Body of pancreas (tissue), 4 donors: ENCODE measurements at regions not wholly inside any gene's neighbourhood (a gene's known extent, or its start where the extent isn't known, plus 50 kb on each side); places are given as distances from the start of the nearest gene placed in this dataset.

Experiments
- CTCF ChIP-seq, 7 experiments: fragments of 450-650 bp in 4 of 7; fragments of 200-600 bp in 3 of 7; sonication (generic) in 3 of 7; IDR thresholded peaks; one replicate each; pipeline ENCODE4 v1.5.1; 2016 to 2019; ENCODE audit warnings: antibody characterized with exemption in 7 of 7
- POLR2A ChIP-seq, 3 donors: fragments of 450-650 bp; IDR thresholded peaks; one replicate each; pipeline ENCODE4 v1.6.1; 2016; ENCODE audit warnings: antibody characterized with exemption in 3 of 3, mild to moderate bottlenecking in 2 of 3

GRCh38 chr21:16117331-16117730 lies 387.5 kb downstream of the USP25 start:
- no peak for TF ChIP-seq POLR2A (IDR thresholded peaks at IDR 0.05)
- TF ChIP-seq CTCF (IDR thresholded peaks at IDR 0.05): no peak
